ENCODE measurements at regions not wholly inside any gene's neighbourhood (a gene's known extent, or its start where the extent isn't known, plus 50 kb on each side); places are given as distances from the start of the nearest gene placed in this dataset.

DNA sequence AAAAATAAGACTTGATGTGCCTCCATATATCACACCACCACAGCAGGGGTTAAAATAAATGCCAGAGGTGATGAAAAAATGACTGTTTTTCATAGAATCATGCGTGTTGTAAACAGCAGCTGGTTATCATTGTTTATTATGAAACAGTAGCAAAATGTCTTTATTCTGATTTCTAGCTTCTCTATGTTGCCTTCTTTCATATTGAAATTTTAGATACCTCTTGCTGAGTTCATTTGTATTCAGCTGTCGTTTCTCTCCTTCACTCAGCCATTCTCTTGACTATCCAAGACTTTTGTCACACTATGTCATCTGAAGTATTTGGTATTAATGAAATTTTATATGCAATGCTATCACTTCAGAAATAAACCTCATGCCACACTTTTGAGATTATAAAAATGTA lies 465.0 kb downstream of the TAF11L14 start:
- DNase-seq (ENCODE audit: low read depth, low spot score), result no peak

DNA sequence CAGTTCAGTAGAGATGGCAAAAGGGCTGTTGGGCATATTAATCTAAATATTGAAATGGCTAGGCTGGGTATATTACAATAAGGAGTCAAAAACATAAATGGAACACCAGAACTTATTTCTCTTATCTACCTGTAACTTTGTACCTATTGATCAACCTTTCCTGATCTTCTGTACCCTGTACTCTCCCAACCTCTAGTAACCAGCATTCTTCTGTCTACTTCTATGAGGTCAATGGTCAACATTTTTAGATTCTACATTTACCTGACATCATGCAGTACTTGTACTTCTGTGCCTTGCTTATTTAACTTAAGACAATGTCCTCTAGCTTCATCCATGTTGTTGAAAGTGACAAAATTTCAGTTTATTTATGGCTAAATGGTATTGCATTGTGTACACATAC lies 467.3 kb downstream of the TAF11L14 start:
- DNase-seq (ENCODE audit: low read depth, low spot score), result no peak

DNA sequence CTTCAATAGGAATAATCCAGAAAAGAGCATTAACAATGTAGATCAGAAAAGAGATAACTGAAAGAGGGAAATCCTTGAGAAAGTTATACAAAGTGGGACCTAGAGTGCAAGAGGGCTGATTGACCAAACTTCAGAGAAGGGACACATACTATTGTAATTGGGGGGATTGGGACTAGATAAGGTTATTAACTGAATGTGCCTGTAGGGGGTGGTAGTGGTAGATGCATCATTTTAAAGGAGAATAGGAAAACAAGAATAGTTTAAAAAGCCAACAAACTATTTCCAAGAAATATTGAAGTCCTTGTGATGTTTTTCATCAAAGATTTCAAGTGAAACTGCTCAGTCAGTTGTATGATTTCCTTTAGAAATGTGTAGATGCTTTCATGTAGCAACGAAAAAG lies 468.5 kb downstream of the TAF11L14 start:
- DNase-seq (ENCODE audit: low read depth, low spot score), result no peak

DNA sequence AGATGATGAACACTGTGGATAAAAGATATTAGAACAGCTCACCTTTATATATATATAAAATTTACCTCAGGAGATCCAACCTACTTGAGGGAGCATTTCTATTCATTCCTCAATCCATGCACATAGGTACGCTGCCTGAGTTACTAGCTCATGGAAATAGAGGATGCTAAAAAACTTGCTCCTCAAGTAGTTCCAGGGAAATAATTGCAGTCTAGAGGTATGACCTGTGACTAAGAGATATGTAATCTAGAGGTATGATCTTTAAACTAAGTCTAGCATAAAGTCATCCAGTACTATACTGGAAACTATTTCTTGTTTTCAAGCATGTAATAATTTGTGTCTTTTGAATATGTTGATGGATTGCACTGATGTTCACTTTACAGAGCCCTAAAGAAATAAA lies 471.2 kb downstream of the TAF11L14 start:
- DNase-seq (ENCODE audit: low read depth, low spot score), result no peak

DNA sequence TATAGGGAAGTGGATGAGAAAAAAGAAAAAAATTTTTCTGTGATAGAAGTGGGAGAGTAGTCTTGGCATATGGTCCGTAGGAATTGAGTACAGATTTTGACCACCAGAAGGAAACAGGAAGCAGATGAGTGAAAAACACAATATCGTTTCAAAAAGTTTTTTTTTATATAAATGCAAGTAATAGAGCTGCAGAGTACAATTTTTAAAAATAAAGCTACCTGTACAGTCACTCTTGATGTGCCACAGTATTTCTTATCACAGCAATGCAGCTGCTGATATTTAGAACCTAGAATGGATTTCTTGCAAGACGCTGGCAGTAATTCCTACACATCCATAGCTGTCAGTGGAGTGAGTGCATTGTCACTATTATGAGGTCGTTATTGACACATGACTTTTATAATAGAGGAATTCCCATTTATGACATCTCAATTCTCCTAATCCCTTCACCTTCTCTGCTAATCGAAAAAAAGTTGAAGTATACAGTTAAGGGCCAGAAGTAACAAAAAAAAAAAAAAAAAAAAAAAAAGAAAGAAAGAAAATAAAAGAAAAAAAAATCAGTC lies 477.7 kb downstream of the TAF11L14 start:
- DNase-seq (ENCODE audit: low read depth, low spot score), result no peak

DNA sequence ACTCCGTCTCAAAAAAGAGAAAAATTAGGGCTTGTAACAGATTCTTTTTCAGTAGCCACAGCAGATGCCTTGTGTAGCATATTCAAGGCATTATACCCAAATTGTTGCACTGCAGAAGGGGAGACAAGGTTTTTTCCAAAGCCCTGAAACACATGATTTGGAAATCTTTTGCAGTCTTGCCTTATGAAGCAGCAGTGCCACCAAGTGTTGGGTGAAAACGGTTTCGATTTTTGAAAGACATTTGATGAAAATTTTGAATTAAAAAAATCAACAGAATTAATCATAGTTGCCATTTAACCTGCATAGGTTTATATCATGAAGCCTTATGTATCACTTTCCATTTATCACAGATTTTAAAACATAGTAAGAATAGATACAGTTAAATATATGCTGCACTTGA lies 479.5 kb downstream of the TAF11L14 start:
- DNase-seq (ENCODE audit: low read depth, low spot score), result peak; percentile 31

DNA sequence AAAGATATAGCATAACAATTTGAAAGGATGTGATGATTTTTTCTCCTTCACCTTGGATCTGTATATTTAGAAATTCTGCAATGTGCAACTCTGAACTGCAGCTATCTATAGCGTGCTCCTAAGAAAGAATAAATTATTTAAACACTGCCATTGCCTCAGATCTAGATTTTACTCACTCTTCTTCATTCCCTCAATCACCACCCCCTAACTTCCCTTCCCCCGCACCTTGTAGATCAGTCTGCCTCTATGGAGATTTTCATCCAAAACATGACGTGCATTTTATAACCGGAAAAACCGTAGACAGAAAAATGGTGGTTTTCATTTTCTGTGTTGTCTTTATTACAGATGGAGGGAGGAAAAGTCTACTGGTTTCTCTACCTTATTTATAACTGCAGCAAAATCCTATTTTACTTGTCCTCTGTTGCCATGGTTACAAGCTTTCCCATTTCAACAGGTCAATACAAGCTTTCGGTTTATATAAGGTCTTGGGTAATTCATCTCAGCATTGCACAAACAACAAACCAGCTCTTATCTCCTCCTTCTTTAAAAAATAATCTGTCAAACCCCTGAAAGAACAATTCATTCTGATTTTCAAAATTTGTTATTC lies 480.0 kb downstream of the TAF11L14 start:
- no peak for DNase-seq (ENCODE audit: low read depth, low spot score)

DNA sequence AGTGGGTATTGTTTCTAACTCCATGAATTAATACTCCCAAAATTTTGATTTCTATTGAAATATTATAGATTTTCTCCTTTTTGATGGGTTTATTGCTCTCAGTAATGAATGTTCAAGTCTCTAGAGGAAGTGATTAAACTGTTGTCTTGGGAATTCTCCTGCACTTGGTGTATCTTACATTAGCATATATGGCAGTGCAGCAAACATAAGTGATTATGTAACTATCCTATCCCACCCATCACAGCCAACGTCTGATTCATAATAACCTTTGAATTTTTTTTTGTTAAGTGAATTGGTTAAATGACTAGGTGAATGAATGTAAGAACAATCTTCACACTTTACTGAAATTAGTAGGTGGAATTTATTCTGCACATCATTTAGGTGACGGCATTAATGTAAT lies 483.7 kb downstream of the TAF11L14 start:
- DNase-seq (ENCODE audit: low read depth, low spot score), result no peak

DNA sequence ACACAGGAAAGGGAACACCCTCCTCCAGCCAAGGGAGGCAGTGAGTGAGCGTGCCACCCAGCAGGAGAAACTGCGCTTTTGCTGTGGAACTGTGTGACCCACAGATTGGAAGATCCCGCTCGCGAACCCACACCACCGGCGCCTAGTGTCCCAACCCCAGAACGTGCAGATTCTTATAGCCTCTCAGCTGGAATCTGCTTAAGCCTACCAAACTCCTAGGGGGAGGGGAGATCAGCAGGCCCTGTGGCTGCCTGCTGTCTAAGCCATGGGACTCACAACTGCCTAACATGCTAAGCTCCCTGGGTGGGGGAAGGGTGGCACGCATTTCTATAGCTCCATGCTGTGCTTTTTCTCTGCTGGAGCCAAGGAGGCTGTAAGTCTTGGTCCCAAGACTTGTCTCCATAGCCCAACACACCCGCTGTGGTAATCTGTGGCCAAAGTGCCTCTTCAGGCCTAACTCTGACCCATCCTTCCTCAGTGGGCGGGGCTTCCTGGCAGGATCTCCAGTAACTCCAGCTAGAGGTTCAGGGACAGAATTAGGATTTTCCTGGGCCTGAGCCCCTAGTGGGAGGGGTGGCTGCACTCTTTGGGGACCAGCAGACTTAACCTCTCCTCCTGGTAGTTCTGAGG lies 485.0 kb downstream of the TAF11L14 start:
- no peak for DNase-seq (ENCODE audit: low read depth, low spot score)

DNA sequence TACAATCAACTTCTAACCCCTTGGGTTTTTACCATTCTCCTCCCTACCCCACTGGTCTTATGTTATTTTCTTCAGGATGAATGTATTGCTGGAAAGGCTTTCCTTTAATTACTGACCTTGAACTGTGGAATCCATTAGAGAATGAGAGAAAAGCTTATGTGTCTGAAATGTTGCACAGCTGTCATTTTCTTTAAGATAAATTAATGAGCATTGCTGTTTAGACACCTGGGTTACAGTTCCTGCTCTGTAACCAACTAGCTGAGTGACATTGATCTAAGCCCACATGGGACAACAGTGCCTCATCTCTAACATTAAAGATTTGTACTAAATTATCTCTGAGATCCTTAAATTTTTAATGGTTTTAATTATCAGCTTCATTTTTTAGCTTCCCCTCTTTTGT lies 507.0 kb downstream of the TAF11L14 start:
- no peak for DNase-seq (ENCODE audit: low read depth, low spot score)

DNA sequence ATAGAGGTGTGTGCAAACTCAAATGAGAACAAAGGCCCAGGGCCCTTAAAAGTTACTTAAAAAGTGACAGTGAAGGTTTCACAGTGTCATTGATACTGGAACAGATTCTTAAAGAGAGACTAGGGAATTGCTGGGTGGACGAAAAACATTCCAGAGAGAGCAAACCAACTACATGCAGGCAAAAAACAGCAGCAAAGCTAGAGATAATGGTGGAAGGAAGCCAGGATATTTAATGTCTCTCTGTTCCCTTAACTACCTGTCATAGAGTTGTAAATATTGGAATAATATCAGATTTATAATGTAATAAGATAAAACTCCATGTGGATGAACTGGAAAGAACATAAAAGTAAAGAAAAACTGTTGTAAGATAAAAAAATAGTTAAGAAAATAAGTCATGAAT lies 508.6 kb downstream of the TAF11L14 start:
- no peak for DNase-seq (ENCODE audit: low read depth, low spot score)

DNA sequence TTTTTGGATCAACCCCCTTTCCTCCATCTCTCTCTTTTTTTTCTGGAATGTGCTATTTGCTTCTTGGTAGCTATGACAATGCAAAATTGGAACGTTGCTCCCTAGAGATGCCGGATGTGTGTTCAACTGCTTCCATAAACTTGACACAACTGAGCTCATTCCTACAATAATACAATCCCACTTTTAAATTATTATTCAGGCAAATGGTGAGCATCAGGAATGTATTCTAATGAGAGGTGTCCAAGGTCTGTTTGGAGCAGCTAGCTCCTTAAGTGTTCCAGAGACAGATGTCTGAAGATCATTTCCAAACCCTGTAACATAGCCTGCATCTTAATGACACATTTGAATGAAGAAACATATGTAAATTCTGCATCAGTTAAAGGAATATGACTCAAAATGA lies 518.4 kb downstream of the TAF11L14 start:
- no peak for DNase-seq (ENCODE audit: low read depth, low spot score)

DNA sequence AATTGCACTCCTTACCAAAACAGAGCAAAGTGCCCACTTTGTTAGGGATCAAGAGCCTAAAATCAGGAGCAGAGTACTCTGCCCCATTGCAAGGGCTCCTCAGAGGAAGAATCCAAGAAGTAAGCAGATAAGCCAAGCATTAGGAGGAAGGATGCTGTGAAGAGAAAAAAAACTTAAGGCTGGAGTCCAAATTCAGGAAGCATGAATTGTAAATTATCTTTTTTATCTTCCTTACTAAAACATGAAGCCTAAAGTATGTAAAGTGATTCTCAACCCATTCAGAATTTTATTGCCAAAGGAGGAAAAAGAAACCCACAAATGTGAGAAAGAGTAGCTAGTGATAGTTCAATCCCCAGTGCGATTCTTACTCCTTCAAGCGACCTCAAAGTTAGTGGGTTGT lies 523.9 kb downstream of the TAF11L14 start:
- DNase-seq (ENCODE audit: low read depth, low spot score), result no peak

DNA sequence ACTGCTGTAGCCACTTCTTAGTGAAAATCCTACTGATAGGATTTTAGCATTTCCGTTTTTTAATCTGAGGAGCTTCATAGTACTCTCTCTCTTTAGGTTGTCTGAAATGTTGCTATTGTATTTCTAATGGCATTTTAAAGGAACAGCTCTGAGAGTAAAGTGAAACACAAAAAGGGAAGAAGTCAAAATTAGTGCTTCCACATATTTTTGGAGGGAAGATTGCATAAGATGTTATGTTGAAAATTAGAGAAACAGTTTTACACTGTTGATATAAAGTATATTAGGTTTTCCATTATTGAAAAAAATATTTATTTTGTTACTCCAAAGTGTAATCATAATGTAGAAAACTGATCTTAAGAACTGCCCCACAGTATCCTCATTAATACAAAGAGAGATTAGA lies 525.1 kb downstream of the TAF11L14 start:
- no peak for DNase-seq (ENCODE audit: low read depth, low spot score)

DNA sequence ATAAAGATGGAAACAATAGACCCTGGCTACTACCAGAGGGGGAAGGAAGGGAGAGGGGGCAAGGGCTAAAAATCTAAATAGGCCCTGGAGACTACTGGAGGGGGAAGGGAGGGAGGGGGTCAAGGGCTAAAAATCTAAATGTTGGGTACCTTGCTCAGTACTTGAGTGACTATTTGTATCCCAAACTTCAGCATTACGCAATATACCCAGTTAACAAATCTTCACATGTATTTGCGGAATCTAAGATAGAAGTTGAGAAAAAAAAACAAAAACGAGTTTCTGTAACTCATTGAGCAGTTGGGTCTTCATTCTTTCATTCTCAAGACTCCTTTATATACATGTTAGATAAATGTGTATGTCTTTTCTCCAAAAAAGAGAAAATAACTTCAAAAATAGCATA lies 537.4 kb downstream of the TAF11L14 start:
- DNase-seq (ENCODE audit: low read depth, low spot score), result no peak

DNA sequence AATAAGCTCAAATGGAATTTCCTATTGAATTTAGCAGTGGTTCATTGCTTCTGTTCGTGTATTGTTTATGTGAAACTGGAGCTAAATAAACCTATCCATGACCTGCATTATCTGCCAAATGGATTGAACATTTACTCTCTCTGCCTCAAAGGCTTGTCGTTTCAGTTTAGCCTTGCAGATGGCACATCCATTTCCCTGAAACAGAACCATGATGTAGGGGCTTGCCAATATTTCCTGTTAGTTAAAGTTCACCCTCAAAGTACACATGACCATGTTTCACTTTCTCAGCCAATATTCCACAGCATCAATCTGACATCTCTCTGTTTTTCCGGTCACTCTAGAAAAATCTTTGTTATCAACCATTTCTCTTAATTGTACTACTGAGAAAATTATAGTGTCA lies 545.3 kb downstream of the TAF11L14 start:
- DNase-seq (ENCODE audit: low read depth, low spot score), result no peak

DNA sequence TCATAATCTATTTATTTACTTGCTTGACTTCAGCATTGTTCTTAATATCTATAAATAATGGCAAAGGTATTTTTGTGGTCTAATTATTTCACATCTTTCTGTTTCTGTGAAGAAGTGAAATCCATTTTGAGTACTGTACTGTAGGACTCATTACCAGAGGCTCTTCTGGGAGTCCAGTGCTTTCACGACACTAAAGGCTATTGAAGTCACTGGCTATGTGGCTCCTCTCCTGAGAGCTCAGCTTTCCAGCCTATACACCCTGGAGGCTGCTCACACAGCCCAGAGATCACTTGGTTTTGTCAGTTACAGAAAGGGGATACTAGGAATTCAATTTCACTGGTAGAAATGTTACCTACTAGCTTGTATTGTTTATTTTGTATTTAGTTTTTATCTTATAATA lies 547.3 kb downstream of the TAF11L14 start:
- no peak for DNase-seq (ENCODE audit: low read depth, low spot score)

DNA sequence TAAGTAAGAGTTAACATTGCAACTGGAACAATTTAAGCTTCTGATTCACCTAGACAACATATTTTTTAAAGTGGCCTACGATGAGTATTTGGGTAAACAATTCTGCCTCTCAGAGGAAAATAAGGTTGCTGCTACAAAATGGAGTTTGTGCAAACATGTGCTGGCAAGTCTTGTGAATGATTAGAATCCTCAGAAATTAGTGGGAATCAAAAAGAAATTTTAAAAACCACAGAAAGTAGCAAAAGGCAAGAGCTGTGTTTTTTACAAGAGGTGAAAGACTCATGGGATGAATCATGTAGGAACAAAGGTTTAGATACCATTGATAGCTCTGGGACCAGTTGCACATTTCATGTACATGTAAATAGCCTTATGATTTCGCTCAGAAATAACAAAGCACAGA lies 561.6 kb downstream of the TAF11L14 start:
- DNase-seq (ENCODE audit: low read depth, low spot score), result no peak

DNA sequence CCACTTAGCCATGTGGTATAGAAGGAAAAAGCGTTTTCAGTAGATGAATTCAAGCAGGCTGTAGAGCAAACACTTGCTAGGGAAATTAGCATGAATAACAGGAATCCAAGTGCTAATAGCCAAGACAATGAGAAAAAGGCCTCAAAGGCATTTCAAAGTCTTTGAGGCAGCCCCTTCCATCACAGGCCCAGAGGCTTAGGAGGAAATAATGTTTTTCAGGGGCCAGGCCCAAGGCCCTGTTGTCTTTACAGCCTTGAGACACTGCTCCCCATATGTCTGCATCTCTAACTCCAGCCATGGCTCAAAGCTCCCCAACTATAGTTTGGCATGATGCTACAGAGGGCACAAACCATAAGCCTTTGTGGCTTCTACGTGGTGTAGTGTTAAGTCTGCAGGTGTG lies 563.5 kb downstream of the TAF11L14 start:
- no peak for DNase-seq (ENCODE audit: low read depth, low spot score)

DNA sequence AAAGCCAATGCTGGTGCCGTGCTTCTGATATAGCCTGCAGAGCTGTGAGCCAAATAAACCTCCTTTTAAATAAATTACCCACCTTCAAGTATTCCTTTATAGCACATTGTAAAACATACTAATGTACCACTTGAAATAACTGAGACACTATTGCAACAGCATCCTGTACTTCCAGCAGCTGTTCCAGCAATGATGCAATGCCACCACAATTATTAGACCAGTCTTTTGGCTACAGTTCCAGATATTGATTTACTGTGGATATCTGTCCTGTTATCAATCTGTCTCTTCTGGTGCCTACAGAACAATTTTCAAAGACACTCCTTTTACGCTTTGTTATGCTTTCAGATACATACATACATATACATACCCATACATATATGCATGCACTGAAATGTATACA lies 567.9 kb downstream of the TAF11L14 start:
- DNase-seq (ENCODE audit: low read depth, low spot score), result no peak

DNA sequence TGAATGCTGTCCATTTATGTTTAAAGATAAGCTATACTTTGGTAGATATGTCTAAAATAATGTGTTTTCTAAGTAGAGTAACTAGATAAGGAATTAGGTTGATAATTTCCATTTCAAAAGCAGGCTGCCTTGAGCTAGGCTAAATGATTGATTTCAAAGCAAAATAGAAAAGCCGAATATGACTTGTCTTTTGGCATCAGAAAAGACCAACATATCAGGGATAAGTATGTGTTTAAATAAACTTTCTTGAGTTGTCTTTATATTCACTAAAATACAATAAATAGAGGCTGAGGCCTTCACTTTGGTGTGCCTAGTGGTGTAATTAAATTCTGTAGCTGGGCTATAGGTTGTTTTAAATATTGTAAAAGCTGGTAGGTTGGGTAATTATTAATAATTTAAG lies 569.0 kb downstream of the TAF11L14 start:
- no peak for DNase-seq (ENCODE audit: low read depth, low spot score)

DNA sequence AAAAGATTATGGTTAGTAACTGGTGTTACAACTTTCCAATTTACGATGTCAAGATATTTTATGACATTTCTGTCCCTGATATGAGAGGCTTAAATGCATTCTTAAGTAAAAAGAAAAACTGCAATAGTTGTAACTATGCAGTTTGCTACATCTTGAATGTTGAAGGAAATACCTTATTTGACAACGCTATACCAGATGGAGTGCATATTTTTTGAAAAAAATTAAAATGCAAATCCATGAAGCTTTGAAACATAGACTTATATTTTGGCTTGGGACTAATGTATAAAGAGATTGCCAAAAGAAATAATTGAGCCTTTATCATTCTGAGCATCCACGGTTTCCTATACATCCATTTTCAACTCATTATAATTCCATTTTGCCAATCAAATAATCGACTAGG lies 579.4 kb downstream of the TAF11L14 start:
- DNase-seq (ENCODE audit: low read depth, low spot score), result no peak

DNA sequence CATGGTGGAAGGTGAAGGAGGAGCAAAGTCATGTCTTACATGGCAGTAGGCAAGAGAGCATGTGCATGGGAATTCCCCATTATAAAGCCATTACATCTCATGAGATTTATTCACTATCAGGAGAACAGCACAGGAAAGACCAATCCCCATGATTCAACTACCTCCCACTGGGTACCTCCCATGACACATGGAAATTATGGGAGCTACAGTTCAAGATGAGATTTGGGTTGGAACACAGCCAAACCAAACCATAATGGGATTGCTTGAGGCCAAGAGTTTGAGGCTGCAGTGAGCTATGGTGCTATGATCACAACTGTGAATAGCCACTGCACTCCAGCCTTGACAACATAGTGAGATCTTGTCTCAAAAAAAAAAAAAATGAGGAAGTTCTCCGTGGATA lies 581.8 kb downstream of the TAF11L14 start:
- DNase-seq (ENCODE audit: low read depth, low spot score), result peak; percentile 10

DNA sequence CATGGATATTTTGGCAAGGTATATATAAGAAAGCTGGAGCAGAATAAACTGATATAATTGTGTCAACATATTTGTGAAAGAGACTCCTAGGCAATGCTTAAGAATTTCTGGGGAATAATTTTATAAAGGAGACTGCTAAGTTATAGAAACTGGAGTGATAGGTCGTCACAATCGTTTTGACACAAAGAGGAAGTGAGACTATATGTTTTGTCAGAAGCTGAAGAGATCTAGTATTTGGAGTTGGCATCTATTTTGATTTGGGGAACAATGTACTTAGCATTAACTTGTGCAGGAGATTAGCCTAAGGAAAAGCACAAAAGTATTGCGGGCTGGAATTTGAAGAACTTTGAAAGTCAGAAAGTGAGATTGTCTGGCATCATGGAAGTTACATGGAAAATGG lies 582.5 kb downstream of the TAF11L14 start:
- DNase-seq (ENCODE audit: low read depth, low spot score), result no peak

Data from smooth muscle cell of the brain vasculature (primary cell).